WTC11 (cell line): ENCODE measurements at regions not wholly inside any gene's neighbourhood (a gene's known extent, or its start where the extent isn't known, plus 50 kb on each side); places are given as distances from the start of the nearest gene placed in this dataset.
A peak's percentile ranks its signal among the peaks of the same experiment; 100 is the strongest.

ENCODE experiments used
- ATAC-seq: fragments of 200-7000 bp; cut with Tn5 transposase; 2 replicates; pipeline ENCODE4 v1.10.0; 2021; ENCODE audit warnings: mild to moderate bottlenecking, moderate library complexity
- CTCF ChIA-PET: fragments of 300-600 bp; sonication (Branson Sonifier 250); formaldehyde crosslinking; loops from one replicate; lab custom pipeline; 2021; ENCODE audit warnings: antibody characterized with exemption; lab: Charles Lee
- POLR2A ChIA-PET: fragments of 350-600 bp; sonication (Branson Sonifier 250); formaldehyde crosslinking; loops from one replicate; lab custom pipeline; 2021; ENCODE audit warnings: antibody characterized with exemption; lab: Charles Lee
- DNase-seq: peaks from one replicate; pipeline ENCODE4 v3.0.0; 2021; ENCODE audit warnings: low spot score
- H3K27ac Mint-ChIP-seq: 2 replicates; pipeline ENCODE4 v1.8.0; 2021; ENCODE audit warnings: mixed read lengths
- H3K27me3 Mint-ChIP-seq: 2 replicates; pipeline ENCODE4 v1.8.0; 2021; ENCODE audit warnings: low read depth, mild to moderate bottlenecking, moderate library complexity, mixed read lengths
- H3K36me3 Mint-ChIP-seq: 2 replicates; pipeline ENCODE4 v1.8.0; 2021; ENCODE audit warnings: mixed read lengths
- H3K4me1 Mint-ChIP-seq: 2 replicates; pipeline ENCODE4 v1.8.0; 2022; ENCODE audit warnings: mixed read lengths
- H3K4me3 Mint-ChIP-seq: 2 replicates; pipeline ENCODE4 v1.8.0; 2021; ENCODE audit warnings: mild to moderate bottlenecking, moderate library complexity, mixed read lengths
- H3K9me3 Mint-ChIP-seq: 2 replicates; pipeline ENCODE4 v1.8.0; 2021; ENCODE audit warnings: mixed read lengths
- ATF1 ChIP-seq: sonication (generic); formaldehyde crosslinking; IDR thresholded peaks from 2 replicates; pipeline ENCODE4 v1.8.1; 2023; ENCODE audit warnings: mild to moderate bottlenecking, moderate library complexity, missing genetic modification reagents
- CREB1 ChIP-seq: sonication (generic); formaldehyde crosslinking; IDR thresholded peaks from 2 replicates; pipeline ENCODE4 v1.8.0; 2023; ENCODE audit warnings: mild to moderate bottlenecking, missing genetic modification reagents
- ELF4 ChIP-seq: sonication (generic); formaldehyde crosslinking; IDR thresholded peaks from 2 replicates; pipeline ENCODE4 v1.8.1; 2022; ENCODE audit warnings: low read depth, mild to moderate bottlenecking, moderate library complexity, missing genetic modification reagents
- ESRRA ChIP-seq: sonication (generic); formaldehyde crosslinking; IDR thresholded peaks from 2 replicates; pipeline ENCODE4 v1.8.1; 2022; ENCODE audit warnings: mild to moderate bottlenecking, missing genetic modification reagents, borderline replicate concordance
- ETV6 ChIP-seq: sonication (generic); formaldehyde crosslinking; IDR thresholded peaks from 2 replicates; pipeline ENCODE4 v1.8.1; 2022; ENCODE audit warnings: mild to moderate bottlenecking, missing genetic modification reagents
- FOXK1 ChIP-seq: sonication (generic); formaldehyde crosslinking; IDR thresholded peaks from 2 replicates; pipeline ENCODE4 v1.8.0; 2022; ENCODE audit warnings: mild to moderate bottlenecking, moderate library complexity, missing genetic modification reagents
- GABPB1 ChIP-seq: sonication (generic); formaldehyde crosslinking; IDR thresholded peaks from 2 replicates; pipeline ENCODE4 v1.8.1; 2023; ENCODE audit warnings: mild to moderate bottlenecking, missing genetic modification reagents
- GRHL2 ChIP-seq: fragments of 250-450 bp; sonication (Bioruptor Pico); IDR thresholded peaks from 2 replicates; pipeline ENCODE4 v1.8.0; 2022; ENCODE audit warnings: mild to moderate bottlenecking, moderate library complexity; ENCODE audit not compliant: insufficient replicate concordance, severe bottlenecking
- JAZF1 ChIP-seq: fragments of 250-450 bp; sonication (Bioruptor Pico); IDR thresholded peaks from 2 replicates; pipeline ENCODE4 v1.9.0; 2021; ENCODE audit warnings: moderate library complexity, mild to moderate bottlenecking, inconsistent platforms
- NFYB ChIP-seq: sonication (generic); formaldehyde crosslinking; conservative IDR thresholded peaks from 2 replicates; pipeline ENCODE4 v1.8.0; 2022; ENCODE audit warnings: low read depth, missing genetic modification reagents
- NR2C2 ChIP-seq: sonication (generic); formaldehyde crosslinking; IDR thresholded peaks from 2 replicates; pipeline ENCODE4 v1.8.0; 2022; ENCODE audit warnings: mild to moderate bottlenecking, missing genetic modification reagents
- NR3C1 ChIP-seq: sonication (generic); formaldehyde crosslinking; conservative IDR thresholded peaks from 2 replicates; pipeline ENCODE4 v1.8.1; 2023; ENCODE audit warnings: low read depth, mild to moderate bottlenecking, missing genetic modification reagents
- OVOL2 ChIP-seq: fragments of 250-450 bp; sonication (Bioruptor Pico); IDR thresholded peaks from 2 replicates; pipeline ENCODE4 v1.9.0; 2021; ENCODE audit warnings: mild to moderate bottlenecking, borderline replicate concordance
- PRRX2 ChIP-seq: fragments of 250-450 bp; sonication (Bioruptor Pico); IDR thresholded peaks from 2 replicates; pipeline ENCODE4 v1.8.0; 2021; ENCODE audit warnings: mild to moderate bottlenecking
- ZNF232 ChIP-seq: sonication (generic); formaldehyde crosslinking; IDR thresholded peaks from 2 replicates; pipeline ENCODE4 v1.8.0; 2022; ENCODE audit warnings: mild to moderate bottlenecking, missing genetic modification reagents
- ZNF396 ChIP-seq: fragments of 250-450 bp; sonication (Bioruptor Pico); IDR thresholded peaks from 2 replicates; pipeline ENCODE4 v1.8.0; 2021; ENCODE audit warnings: mild to moderate bottlenecking, moderate library complexity, borderline replicate concordance
- ZNF671 ChIP-seq: fragments of 250-450 bp; sonication (Bioruptor Pico); IDR thresholded peaks from 2 replicates; pipeline ENCODE4 v1.8.0; 2021; ENCODE audit warnings: mild to moderate bottlenecking
- TF ChIP-seq, protein P1 (sequence below): sonication (generic); formaldehyde crosslinking; IDR thresholded peaks from 2 replicates; pipeline ENCODE4 v1.8.0; 2022; ENCODE audit warnings: mild to moderate bottlenecking, missing genetic modification reagents
- TF ChIP-seq, protein P2 (sequence below): sonication (generic); formaldehyde crosslinking; IDR thresholded peaks from 2 replicates; pipeline ENCODE4 v1.8.1; 2022; ENCODE audit warnings: missing genetic modification reagents, borderline replicate concordance
- TF ChIP-seq, protein P3 (sequence below): fragments of 250-450 bp; sonication (Bioruptor Pico); IDR thresholded peaks from 2 replicates; pipeline ENCODE4 v1.9.0; 2021; ENCODE audit warnings: moderate library complexity, mild to moderate bottlenecking, inconsistent platforms, borderline replicate concordance
- TF ChIP-seq, protein P4 (sequence below): fragments of 200-600 bp; IDR thresholded peaks from 2 replicates; pipeline ENCODE4 v1.8.0; 2022; ENCODE audit warnings: antibody characterized with exemption
- TF ChIP-seq, protein P5 (sequence below): sonication (generic); formaldehyde crosslinking; IDR thresholded peaks from 2 replicates; pipeline ENCODE4 v1.8.1; 2023; ENCODE audit warnings: mild to moderate bottlenecking, missing genetic modification reagents
- TF ChIP-seq, protein P6 (sequence below): fragments of 250-450 bp; sonication (Bioruptor Pico); IDR thresholded peaks from 2 replicates; pipeline ENCODE4 v1.9.0; 2021; ENCODE audit warnings: mild to moderate bottlenecking

DNA sequence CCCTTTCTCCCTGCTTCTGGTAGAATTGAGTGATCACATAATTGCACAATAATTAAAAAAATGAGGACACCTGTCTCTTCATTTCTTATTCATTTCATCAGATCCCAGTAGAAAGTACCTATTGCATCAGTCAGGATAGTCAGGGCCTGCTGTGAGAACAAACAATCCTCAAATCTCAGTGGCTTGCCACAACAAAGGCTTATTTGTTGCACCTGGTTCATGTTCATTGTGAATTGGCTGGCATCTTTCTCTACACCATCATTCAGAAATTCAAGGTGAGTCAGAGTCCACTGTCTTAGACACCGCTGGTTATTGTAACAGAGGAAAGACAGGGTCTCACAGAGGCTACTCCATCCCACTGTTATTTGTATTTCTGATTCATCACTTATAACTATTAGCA lies 409.8 kb downstream of the STIM2 start:
- TF ChIP-seq GABPB1 (peak; percentile 60), NR2C2 (no peak)
- no peaks in the 10 kb centered on the region for H3K9me3 Mint-ChIP-seq
- CTCF ChIA-PET = no interaction called here
- H3K4me1 Mint-ChIP-seq = peaks cover 23% of the 10 kb centered on the region
- no peaks in the 10 kb centered on the region for H3K27me3 Mint-ChIP-seq
- no peaks in the 10 kb centered on the region for H3K36me3 Mint-ChIP-seq
- ATAC-seq = peak; percentile 30; the same call in 1 of the 2 replicates
- no peak overlapping the region for H3K4me3 Mint-ChIP-seq
- DNase-seq = no peak
- H3K27ac Mint-ChIP-seq = no peak overlapping the region
- POLR2A ChIA-PET = no interaction called here

DNA sequence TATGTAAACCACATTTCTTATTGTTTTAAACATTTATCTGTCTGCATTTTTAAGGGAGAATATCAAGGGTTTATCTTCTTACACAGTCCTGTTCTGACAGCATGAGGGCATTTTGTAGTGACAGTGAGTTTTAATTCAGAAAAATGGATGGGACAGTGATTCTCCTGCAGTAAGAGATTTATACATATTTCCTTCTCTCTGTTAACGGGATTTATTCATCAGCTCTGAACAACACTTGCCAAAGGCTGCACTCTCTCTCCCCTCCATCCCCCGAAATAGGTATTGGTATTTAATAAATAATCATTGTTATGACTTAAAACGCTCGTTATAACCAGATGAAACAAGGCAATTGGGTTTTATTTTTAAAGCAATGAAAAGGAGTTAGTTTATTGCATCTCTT lies 410.9 kb downstream of the STIM2 start:
- ATAC-seq (no peak), DNase-seq (no peak)
- Mint-ChIP-seq H3K36me3 (no peaks in the 10 kb centered on the region), H3K4me3 (no peak overlapping the region), H3K4me1 (peaks cover 23% of the 10 kb centered on the region), H3K27ac (no peak overlapping the region), H3K9me3 (no peaks in the 10 kb centered on the region), H3K27me3 (no peaks in the 10 kb centered on the region)
- POLR2A ChIA-PET = no interaction called here
- TF ChIP-seq JAZF1 (CRISPR knock-in tag) (no peak), ESRRA (CRISPR knock-in tag) (no peak), CREB1 (CRISPR knock-in tag) (no peak), ZNF671 (CRISPR knock-in tag) (no peak), OVOL2 (CRISPR knock-in tag) (no peak), FOXK1 (CRISPR knock-in tag) (no peak), PRRX2 (CRISPR knock-in tag) (no peak), ETV6 (CRISPR knock-in tag) (no peak)
- TF ChIP-seq, protein P1, sequence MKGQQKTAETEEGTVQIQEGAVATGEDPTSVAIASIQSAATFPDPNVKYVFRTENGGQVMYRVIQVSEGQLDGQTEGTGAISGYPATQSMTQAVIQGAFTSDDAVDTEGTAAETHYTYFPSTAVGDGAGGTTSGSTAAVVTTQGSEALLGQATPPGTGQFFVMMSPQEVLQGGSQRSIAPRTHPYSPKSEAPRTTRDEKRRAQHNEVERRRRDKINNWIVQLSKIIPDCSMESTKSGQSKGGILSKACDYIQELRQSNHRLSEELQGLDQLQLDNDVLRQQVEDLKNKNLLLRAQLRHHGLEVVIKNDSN (CRISPR knock-in tag) = no peak
- TF ChIP-seq, protein P2, sequence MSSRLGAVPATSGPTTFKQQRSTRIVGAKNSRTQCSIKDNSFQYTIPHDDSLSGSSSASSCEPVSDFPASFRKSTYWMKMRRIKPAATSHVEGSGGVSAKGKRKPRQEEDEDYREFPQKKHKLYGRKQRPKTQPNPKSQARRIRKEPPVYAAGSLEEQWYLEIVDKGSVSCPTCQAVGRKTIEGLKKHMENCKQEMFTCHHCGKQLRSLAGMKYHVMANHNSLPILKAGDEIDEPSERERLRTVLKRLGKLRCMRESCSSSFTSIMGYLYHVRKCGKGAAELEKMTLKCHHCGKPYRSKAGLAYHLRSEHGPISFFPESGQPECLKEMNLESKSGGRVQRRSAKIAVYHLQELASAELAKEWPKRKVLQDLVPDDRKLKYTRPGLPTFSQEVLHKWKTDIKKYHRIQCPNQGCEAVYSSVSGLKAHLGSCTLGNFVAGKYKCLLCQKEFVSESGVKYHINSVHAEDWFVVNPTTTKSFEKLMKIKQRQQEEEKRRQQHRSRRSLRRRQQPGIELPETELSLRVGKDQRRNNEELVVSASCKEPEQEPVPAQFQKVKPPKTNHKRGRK (CRISPR knock-in tag) = no peak
- TF ChIP-seq, protein P3, sequence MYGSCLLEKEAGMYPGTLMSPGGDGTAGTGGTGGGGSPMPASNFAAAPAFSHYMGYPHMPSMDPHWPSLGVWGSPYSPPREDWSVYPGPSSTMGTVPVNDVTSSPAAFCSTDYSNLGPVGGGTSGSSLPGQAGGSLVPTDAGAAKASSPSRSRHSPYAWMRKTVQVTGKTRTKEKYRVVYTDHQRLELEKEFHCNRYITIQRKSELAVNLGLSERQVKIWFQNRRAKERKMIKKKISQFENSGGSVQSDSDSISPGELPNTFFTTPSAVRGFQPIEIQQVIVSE (CRISPR knock-in tag) = no peak
- CTCF ChIA-PET = no interaction called here

DNA sequence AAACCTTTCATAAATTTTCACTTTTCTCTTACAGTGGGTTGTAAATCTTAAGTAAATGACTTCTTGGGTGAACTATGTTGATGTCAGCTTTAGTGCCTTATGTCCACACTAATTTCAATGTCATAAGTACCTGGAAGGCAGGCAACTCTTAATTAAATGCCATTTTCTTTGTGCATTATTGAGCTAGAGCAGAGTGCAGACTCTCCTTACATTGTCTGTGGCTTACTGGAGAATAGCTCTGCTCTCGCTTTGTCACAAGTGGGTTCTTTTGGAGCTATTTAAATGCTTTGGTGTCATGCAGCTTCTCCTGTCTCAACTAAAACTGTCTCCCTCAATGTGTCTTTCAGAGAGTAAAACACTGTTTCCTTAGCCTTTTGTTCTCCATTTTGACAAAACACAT lies 411.6 kb downstream of the STIM2 start:
- peaks cover 23% of the 10 kb centered on the region for H3K4me1 Mint-ChIP-seq
- no peaks in the 10 kb centered on the region for H3K9me3 Mint-ChIP-seq
- POLR2A ChIA-PET = no interaction called here
- no peak for DNase-seq
- CTCF ChIA-PET = no interaction called here
- no peak for TF ChIP-seq ZNF671 (CRISPR knock-in tag)
- TF ChIP-seq ZNF396 = no peak
- no peak for TF ChIP-seq GRHL2 (CRISPR knock-in tag)
- no peak for TF ChIP-seq ATF1 (CRISPR knock-in tag)
- TF ChIP-seq, all 79 proteins: peak for 0
- Mint-ChIP-seq H3K36me3 (no peaks in the 10 kb centered on the region), H3K4me3 (no peak overlapping the region), H3K27ac (0 out of 2 replicates have a peak overlapping the region, but pooled peaks have one; percentile 11), H3K27me3 (no peaks in the 10 kb centered on the region)
- peak; percentile 65; the same call in 1 of the 2 replicates for ATAC-seq

DNA sequence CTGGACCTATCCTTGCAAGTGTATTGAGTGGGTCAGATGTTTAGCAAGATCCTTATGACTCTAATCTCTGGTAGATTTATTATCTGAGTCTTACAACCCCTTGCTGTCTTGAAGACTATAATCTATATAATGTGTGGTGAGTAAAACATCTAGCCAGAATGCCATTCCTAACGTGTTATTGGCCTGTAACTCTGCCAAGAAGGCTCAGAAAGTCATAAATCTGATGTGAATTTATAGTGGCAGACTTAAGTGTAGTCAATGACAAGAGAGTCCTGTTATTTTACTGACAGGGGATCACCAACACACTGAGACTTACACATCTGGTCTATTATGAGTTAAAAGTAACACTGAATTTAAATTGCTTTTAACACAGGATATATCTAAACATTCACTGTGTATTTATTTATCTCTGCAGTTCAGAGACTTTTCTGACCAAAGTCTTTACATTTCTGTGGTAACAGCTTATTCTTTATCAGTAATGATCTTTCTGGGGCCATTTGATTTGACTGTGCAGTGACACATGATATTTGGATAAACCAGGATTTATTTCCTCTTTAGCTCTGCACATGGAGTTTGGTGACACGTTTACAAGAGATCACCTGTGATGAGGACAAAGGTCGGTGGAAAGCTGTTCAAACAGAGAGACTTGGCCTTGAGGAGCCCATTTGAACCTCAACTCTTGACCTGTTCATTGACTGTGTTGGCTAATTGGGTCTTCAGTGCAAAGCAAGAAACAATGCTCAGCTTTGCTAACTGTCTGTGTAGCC lies 415.8 kb downstream of the STIM2 start:
- H3K27ac Mint-ChIP-seq = no peak overlapping the region
- no peak for ATAC-seq
- H3K4me1 Mint-ChIP-seq = peaks cover 8% of the 10 kb centered on the region
- no peak for DNase-seq
- H3K27me3 Mint-ChIP-seq = no peaks in the 10 kb centered on the region
- no peaks in the 10 kb centered on the region for H3K36me3 Mint-ChIP-seq
- ChIA-PET POLR2A (no interaction called here), CTCF (no interaction called here)
- H3K9me3 Mint-ChIP-seq = no peaks in the 10 kb centered on the region
- H3K4me3 Mint-ChIP-seq = no peak overlapping the region
- TF ChIP-seq NFYB (CRISPR knock-in tag) (no peak), ESRRA (CRISPR knock-in tag) (no peak), NR3C1 (CRISPR knock-in tag) (no peak), ZNF232 (CRISPR knock-in tag) (no peak), ZNF396 (no peak), ELF4 (CRISPR knock-in tag) (no peak)
- TF ChIP-seq, protein P4, sequence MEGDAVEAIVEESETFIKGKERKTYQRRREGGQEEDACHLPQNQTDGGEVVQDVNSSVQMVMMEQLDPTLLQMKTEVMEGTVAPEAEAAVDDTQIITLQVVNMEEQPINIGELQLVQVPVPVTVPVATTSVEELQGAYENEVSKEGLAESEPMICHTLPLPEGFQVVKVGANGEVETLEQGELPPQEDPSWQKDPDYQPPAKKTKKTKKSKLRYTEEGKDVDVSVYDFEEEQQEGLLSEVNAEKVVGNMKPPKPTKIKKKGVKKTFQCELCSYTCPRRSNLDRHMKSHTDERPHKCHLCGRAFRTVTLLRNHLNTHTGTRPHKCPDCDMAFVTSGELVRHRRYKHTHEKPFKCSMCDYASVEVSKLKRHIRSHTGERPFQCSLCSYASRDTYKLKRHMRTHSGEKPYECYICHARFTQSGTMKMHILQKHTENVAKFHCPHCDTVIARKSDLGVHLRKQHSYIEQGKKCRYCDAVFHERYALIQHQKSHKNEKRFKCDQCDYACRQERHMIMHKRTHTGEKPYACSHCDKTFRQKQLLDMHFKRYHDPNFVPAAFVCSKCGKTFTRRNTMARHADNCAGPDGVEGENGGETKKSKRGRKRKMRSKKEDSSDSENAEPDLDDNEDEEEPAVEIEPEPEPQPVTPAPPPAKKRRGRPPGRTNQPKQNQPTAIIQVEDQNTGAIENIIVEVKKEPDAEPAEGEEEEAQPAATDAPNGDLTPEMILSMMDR = no peak
- TF ChIP-seq, protein P5, sequence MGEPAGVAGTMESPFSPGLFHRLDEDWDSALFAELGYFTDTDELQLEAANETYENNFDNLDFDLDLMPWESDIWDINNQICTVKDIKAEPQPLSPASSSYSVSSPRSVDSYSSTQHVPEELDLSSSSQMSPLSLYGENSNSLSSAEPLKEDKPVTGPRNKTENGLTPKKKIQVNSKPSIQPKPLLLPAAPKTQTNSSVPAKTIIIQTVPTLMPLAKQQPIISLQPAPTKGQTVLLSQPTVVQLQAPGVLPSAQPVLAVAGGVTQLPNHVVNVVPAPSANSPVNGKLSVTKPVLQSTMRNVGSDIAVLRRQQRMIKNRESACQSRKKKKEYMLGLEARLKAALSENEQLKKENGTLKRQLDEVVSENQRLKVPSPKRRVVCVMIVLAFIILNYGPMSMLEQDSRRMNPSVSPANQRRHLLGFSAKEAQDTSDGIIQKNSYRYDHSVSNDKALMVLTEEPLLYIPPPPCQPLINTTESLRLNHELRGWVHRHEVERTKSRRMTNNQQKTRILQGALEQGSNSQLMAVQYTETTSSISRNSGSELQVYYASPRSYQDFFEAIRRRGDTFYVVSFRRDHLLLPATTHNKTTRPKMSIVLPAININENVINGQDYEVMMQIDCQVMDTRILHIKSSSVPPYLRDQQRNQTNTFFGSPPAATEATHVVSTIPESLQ (CRISPR knock-in tag) = no peak
- TF ChIP-seq, protein P6, sequence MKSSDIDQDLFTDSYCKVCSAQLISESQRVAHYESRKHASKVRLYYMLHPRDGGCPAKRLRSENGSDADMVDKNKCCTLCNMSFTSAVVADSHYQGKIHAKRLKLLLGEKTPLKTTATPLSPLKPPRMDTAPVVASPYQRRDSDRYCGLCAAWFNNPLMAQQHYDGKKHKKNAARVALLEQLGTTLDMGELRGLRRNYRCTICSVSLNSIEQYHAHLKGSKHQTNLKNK (CRISPR knock-in tag) = no peak
